Middle frontal gyrus (tissue), 1 donor: ENCODE measurements at regions not wholly inside any gene's neighbourhood (a gene's known extent, or its start where the extent isn't known, plus 50 kb on each side); places are given as distances from the start of the nearest gene placed in this dataset.

Experiments
- DNase-seq: peaks from one replicate; pipeline ENCODE4 v3.0.0-alpha.2; 2015; ENCODE audit warnings: low spot score; ENCODE audit errors: extremely low spot score

DNA sequence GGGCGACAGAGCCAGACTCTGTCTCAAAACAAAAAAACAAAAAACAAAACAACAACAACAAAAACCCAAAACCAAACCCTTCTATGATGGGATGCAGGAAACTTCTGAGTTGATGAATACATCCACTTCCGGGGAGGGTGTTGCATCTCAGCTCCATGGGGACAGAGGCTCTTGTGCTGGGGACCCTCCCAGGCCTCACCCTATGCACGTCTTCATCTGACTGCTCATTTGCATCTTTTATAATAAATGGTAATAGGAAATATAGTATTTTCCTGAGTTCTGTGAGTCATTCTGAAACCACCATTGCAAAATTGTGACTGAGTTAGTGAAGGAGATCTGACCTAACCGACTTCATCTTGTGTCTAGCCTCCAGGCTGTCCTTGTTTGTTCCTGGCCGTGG is 109.5 kb upstream of the SLC28A3 start:
- DNase-seq = no peak

DNA sequence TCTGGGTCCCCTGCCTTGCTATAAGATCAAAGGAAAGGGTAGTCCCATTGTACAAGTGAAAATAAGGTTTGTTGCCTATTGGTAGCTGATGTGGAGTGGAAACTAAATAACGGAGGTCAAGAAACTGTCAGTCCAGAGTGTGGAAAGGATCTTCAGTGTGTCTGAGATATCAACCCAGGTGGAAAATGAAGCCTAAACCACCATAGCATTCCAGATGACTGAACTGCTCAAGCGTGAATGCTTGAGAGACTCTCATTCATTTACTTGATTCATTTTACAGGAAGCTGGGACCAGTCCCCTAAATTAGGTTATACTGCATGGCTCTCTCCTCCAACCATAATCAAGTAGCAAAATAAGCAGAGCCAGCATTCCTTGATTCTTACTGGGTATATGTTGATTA is 116.0 kb upstream of the SLC28A3 start:
- DNase-seq = no peak

DNA sequence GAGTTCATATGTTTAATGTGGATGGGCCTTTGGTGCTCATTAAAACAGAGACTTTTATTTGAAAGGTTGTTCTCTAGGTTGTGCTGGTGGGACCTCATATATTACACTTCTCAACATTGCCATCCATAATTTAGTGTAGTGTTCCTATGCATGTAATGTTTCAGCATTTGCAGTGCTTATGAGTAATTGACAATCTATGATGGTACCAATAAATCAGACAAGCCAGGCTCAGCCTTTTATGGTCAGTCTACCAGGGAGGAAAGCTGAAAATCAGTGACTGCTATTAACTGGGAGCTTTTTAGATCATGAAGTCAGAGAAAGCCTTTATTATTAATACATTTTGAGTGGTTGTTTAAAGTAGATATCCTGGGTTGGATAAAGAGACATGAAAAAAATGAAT is 120.1 kb upstream of the SLC28A3 start:
- DNase-seq = no peak

DNA sequence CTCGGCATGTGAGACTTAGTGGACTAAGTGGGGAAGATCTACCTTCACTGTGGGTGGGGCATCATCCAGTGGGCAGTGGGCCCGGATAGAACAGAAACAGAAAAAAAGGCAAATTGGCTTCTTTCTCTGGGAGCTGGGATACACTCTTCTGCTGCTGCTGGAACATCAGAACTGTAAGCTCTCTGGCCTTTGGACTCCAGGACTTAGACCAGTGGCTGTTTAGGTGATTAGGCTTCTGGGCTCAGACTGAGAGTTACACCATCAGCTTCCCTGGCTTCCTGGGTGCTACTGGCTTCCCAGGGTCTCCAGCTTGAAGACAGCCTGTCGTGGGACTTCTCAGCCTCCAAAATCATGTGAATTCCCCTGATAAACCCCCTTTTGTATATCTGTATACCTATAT is 122.7 kb upstream of the SLC28A3 start:
- DNase-seq = no peak

DNA sequence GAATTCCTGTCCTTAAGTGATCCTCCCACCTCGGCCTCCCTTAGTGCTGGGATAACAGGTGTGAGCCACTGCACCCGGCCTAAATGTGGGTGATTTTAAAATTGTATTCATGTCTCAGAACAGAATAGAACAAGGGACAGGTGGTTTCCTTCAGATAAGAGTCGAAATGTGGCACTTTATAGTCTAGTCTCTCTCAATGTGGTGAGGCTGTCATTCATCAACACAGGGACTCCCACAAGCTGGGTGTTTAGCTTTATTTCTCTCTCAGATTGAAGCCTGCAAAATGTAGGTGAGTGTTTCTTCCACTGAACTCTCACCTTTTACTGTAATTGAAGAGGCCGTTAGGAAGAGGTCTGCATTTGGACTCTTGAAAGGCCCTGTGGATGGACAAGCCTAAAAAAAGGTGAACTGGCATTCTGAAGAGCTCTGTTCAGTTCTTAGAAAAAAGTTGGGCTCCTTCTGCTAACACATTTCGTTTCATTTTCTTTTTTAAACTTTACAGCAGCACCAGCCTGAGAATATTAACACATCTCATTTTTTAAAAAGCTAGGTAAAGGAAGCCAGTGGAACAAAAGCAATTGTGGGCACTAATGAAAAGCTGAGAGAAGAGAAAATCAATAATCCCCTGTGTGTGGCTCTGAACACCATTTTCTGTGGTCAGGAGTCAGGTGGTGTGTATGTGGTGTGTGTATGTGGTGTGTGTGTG is 126.2 kb upstream of the SLC28A3 start:
- DNase-seq = no peak

DNA sequence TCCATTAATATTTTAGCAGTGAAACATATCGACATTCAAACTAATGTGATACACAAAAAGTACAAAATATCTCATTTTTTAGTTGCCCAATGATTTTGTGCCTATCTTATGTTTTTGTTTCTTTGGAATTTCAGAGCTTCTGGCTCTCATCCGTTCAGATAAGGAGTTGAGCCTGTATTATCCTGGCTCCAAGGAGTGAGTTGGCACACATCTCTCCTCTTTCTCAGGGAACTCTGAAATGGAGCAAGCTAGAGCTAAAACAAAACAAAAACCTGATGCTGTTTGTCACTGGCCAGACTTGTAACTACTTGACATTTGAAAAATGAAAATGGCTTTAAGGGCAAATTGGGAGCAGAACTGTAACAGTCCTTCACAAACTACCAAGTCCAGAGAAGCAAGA is 131.3 kb upstream of the SLC28A3 start:
- DNase-seq = no peak

DNA sequence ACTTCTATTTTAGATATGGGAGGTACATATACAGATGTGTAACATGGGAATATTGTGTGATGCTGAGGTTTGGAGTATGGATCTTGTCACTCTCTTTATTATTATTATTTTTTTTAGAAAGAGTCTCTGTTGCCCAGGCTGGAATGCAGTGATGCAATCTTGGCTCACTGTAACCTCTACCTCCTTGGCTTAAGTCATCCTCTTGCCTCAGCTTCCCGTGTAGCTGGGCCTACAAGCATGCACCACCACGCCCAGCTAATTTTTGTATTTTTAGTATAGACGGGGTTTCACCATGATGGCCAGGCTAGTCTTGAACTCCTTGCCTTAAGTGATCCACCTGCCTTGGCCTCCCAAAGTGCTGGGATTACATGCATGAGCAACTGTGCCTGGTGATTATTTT is 138.4 kb upstream of the SLC28A3 start:
- DNase-seq = no peak

DNA sequence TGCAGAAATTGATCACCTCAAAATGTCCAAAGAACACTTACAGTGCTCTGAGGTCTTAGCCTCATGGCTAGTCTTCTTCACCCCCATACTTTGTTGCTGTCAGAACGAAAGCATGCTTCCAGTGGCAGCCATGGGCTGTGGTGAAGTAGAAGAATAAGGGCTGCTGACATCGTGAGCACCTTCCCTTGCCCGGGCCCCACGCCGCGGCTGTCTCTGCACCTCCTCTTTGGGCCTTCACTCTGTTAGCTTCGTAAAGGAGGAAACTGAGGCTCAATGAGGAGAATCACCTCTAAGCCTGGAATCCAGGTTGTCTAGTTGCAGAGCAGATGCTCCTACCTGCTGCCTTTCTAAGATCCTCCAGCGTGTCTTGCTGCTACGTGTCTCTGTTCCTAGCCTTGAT is 139.5 kb upstream of the SLC28A3 start:
- DNase-seq = no peak

DNA sequence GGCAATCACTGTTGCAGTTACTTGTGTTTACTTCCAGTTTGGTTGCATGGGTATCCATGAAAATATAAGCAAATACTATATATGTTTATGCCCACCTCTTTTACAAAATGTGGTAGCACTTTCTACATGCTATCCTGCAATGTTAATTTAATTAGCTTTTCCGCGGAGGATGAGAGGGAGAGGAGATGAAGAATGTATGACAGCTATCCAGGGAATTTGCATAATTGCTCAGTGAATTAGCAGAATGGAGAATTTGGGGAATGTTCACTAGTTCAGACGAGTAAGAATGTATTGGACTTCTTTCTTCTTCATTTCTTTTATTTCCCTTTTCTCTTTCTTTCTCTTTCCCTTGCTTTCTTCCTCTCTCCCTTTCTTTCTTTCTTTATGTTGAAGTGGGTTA is 140.7 kb upstream of the SLC28A3 start:
- DNase-seq = no peak

DNA sequence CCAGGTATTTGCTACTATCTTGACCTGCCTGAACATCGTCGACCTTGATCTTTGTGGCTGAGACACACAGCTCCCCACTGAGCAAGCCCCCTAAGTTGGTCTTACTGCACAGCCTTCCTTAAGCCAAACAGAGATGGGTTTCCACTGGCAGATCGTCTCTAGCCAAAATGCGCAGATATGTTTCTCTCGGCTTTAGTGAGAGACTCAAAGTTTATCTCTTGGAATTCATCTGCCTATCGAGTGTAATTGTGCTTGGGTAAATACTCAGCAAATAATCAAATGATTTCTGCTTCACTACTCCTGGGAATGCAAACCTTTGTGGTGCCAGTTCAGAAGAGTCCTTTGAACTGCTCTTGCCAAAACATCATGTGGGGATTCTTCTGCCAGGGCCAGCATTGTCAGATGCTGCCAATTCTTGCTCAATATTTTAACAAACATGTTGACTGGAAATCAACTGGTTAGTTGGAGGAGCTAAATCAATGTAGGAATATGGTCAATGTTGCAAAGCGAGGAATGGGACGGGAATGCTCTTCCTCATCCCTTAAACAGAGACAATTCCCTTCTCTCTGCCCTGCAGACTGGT is 141.2 kb upstream of the SLC28A3 start:
- no peak for DNase-seq

DNA sequence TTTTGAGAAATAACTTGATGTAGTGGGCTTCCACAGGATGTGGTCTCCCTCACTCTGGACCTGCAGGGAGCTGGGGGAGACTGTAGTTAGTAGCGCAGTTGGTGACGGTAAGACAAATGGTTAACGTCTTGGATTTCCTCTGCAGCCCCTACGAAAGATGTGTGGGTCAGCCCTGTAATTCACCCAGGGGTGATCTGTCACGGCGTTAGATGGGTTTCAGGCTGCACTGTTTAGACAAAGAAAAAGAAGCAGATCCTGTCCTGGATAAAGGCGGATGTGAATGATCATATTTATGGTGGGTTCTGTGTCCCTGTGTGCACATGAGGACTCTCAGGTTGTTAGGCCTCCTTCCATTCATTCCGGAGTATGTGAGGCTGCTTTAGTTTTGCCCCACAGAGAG is 142.0 kb upstream of the SLC28A3 start:
- no peak for DNase-seq

DNA sequence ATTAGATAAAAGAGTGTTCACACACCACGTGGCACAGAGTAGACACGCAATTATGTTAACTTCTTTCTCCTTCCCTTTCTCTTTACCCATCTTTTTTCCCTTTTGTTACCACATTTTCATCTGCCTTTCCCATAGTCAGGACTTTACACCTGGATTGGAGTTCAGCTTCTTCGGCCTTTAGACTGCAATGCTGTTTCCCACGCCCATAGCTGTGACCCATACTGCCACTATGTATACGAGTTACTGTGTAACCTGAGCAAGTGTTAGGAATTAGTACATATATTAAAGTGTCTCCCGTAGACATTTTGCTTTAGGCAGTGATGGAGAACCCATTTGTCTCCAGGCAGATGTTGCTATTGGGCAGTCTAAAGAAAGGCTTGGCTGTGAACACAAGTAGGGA is 143.6 kb upstream of the SLC28A3 start:
- DNase-seq = no peak

DNA sequence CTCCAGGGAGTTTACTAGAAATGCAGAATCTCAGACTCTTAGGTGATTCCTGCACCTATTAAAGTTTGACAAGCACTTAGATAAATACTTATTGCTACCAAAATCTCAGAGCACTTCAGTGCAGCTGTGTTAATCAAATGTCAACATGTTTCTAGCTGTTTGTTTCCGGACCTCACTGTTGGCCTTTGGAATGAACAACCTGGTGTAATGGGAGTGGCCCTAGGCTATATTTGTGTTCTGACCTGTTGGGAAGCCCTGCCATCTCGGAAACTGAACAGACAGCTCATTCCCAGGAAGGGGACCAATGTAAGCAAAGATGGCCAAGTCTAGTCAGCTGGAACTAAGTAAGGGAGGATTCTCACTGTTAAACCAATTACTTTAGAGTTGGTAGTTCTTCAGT is 145.0 kb upstream of the SLC28A3 start:
- no peak for DNase-seq

DNA sequence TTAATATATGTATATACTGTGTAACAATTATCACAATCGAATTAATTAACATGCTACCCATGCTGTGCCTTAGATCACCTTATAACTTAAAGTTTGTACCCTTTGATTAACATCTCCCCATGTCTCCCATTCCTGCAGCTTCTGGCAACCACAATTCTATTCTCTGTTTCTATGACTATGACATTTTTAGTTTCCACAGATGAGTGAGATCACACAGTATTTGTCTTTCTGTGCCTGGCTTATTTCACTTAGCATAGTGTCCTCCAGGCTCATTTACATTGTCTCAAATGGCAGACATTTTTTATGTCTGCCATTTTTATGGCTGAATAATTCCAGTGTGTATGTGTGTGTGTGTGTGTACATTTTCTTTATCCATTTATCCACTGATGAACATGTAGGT is 146.1 kb upstream of the SLC28A3 start:
- DNase-seq = no peak

DNA sequence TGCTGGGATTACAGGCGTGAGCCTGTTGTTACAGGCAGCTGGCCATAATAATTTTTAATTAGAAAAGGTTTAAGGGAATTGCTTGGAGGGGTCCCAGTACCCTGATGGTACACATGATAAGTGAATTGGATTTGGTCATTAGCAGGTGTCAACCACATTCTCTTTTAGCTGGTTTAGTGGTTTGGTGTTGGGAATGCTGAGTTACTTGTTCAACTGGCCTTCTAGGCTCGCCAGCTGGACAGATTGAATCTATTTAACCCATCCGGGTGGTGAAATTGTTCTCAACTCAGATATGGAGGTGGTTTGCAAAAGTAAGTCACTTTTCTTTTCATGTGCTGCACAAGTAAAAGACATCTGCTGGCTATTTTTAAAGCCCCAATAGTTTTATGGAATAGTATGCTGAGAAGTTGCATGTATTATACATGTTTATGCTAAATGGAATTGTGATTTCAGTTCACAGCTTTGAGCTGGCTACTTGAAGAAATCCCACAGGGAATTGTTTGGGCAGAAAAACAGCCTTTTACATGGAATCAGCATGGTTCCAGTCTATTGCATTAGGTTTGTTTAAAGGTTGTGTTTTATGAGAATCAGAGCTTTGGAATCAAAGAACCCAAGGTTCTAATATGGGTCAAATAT is 149.8 kb upstream of the SLC28A3 start:
- DNase-seq = no peak

DNA sequence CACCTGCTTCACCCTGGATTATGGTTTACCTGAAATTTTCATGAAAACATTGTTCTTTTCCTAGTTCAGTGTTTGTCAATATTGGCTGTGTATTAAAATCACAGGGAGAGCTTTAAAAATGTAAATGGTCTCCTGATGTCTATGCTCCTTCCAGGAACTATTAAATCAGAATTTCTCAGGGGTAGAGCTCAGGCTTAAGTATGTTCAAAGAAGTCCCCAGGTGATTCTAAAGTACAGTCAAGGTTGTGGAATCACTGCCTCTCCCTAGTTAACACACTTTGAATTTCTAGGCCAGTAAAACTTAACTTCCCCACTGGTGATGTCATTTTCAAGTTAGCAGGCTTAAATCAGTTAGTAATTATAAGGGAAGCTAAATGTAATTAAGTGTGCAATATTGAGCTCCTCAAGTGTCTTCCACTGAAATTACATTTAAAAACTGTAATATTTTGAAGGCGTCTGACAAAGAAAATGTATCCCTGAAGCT is 150.3 kb upstream of the SLC28A3 start:
- no peak for DNase-seq

DNA sequence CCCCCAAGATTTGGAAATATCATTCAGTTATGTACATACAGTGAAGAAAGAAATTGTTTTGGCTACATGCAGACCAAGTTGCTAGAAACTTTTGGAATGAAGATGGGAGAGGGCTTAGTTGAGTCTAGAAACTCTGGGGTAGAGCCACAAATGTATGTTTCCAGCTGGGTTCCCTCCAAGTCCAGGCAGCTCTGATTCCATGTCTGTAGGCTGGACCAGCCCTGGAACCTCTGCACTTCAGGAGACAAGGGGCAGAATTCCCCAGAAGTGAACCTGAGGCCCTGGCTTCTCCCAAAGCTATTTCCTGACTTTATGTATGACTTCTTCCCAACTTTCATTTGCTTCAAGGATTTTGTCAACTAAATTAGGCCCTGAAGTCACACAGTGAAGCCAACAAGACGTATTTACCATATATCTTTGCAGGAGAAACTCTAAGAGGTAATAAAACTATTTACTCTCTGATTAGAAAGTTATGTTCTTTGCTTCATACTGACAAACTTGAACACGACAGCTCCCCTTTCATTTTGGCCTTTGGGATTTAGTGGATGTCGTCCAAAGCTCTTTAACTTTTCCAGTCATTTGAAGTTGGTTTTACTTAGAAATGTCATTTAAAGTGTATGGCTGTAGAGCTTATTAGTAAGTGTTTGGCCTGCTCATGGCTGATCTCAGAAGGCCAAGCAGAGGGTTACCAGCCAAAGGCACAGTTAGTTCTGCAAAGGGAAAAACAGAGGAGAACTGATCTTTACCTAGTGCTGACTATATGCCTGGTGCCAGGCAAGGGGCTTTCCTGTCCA is 152.0 kb upstream of the SLC28A3 start:
- DNase-seq = no peak

DNA sequence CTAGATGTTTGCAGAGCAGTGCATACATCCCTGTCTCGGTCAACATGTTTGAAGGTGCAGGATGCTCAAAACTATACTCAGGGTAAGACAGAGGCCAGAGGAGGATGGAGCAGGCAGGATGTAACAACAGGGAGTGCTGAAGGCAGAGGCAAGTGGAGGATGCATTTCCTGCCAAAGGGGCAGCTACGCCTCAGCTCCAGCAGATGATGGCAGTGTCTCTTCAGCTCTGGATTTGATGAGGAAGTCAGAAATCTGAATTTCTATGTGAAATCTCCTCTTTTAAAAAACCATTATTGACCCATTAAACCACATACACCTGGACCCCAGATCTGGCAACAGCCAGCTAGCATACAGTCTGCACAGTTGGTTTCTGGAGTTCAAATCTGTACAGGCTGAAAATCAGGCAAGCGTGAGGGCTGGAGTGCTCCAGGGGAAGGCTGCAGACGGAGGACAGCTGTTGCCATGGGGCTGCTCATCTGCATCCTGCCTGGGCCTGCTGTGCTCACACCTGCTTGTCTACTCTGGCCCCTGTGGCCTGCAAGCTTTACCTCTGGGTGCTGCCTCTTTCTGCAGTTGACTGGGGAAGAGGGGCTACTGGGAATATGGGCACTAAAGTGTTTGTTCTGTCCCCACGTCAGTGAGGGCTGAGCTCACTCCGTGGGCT is 152.9 kb upstream of the SLC28A3 start:
- DNase-seq = no peak

DNA sequence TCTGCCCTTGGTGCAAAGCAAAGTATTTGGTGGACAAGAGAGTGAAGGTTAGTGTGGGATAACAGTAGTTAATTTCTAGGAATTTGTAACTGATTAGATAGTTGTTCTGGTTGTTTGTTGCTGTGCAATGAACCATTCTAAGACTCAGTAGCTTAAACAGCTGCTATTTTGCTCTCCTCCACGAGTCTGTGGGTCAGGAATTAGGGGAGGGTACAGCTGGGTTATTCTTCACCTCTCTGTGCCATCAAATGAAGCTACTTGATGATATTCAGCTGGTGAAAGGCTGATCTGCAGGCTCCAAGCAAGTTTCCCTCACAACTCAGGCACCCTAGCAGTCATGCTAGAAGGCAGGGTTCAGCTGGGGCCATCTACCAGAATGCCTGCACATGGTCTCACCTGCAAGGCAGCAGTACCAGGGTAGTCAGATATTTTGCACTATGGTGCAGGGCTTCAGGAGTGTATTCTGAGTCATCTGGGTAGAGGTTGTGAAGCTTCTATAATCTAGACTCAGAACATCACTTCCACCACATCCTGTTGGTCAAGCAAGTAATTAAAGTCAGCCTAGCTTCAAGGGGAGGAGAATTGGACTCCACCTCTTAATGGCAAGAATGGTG is 159.5 kb upstream of the SLC28A3 start:
- DNase-seq = no peak

DNA sequence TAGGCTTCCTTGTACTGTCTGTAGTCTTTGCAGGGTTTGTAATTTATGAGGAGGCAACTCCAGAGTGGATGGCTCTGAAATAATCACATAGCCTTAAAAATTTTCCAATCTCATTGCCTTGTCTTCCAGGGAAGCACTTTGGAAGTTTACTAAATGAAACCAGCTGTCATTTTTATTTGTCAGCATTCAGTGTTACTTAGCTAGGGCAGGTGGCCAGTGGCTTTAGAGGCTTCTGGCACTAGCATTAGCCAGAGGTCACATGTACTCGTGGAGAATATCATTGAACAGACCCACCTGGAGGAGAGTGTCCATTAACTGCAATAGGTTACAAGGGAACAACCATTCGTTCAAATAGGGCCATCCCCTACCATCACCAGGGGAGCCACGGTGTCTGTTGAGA is 160.3 kb upstream of the SLC28A3 start:
- no peak for DNase-seq

DNA sequence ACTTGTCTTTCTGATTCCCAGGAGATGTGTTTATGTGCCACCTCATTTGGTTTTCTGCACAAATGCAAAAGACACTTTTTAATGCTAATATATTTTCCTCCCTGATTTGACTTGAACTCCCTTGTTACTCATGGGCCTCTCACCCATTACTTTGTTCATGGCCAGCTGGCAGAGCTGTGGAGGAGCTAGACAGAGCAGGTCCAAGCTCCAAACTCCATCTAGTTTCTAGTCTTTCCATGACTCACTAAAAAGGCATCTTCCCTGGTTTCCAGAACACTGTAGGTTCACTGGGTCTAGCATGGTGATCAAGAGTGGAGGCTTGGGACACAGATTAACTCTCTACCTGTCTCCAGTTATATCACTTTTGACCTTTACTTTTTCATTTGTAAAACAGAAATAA is 161.0 kb upstream of the SLC28A3 start:
- DNase-seq = no peak
